Endodermal cell (in vitro differentiated cells): ENCODE measurements at regions not wholly inside any gene's neighbourhood (a gene's known extent, or its start where the extent isn't known, plus 50 kb on each side); places are given as distances from the start of the nearest gene placed in this dataset.

ENCODE experiments used
- DNase-seq: peaks from one replicate; pipeline ENCODE4 v3.0.0-alpha.2; 2017
- H3K27ac ChIP-seq: 2 replicates; pipeline ENCODE4 v1.5.1; 2013; ENCODE audit warnings: mild to moderate bottlenecking, low read depth, low read length, moderate library complexity
- H3K27me3 ChIP-seq: 2 replicates; pipeline ENCODE4 v1.6.1; 2013; ENCODE audit warnings: mild to moderate bottlenecking, low read length, moderate library complexity; ENCODE audit not compliant: insufficient read depth, control insufficient read depth, poor library complexity, severe bottlenecking
- H3K36me3 ChIP-seq: 2 replicates; pipeline ENCODE4 v1.7.0; 2013; ENCODE audit warnings: mild to moderate bottlenecking, low read length, moderate library complexity; ENCODE audit not compliant: control insufficient read depth, insufficient read depth
- H3K4me1 ChIP-seq: one replicate; pipeline ENCODE4 v1.7.0; 2013; ENCODE audit warnings: low read length; ENCODE audit not compliant: control insufficient read depth, insufficient read depth
- H3K4me3 ChIP-seq: 2 replicates; pipeline ENCODE4 v1.5.1; 2013; ENCODE audit warnings: mild to moderate bottlenecking, low read length, moderate library complexity
- H3K9ac ChIP-seq: 2 replicates; pipeline ENCODE4 v1.6.1; 2013; ENCODE audit warnings: mild to moderate bottlenecking, low read length, moderate library complexity; ENCODE audit not compliant: poor library complexity, severe bottlenecking; ENCODE audit errors: extremely low read depth
- H3K9me3 ChIP-seq: 2 replicates; pipeline ENCODE4 v1.6.1; 2013; ENCODE audit warnings: mild to moderate bottlenecking, low read length, moderate library complexity; ENCODE audit not compliant: control insufficient read depth
- H3K27ac Mint-ChIP-seq: 2 replicates; pipeline ENCODE4 v1.8.0; 2020; ENCODE audit warnings: mixed read lengths
- H3K27me3 Mint-ChIP-seq: 2 replicates; pipeline ENCODE4 v1.8.0; 2021; ENCODE audit warnings: mild to moderate bottlenecking, mixed read lengths; ENCODE audit not compliant: insufficient read depth
- H3K36me3 Mint-ChIP-seq: 2 replicates; pipeline ENCODE4 v1.8.0; 2020; ENCODE audit warnings: low read depth, mixed read lengths
- H3K4me1 Mint-ChIP-seq: 2 replicates; pipeline ENCODE4 v1.8.0; 2020; ENCODE audit warnings: mixed read lengths
- H3K4me3 Mint-ChIP-seq: 2 replicates; pipeline ENCODE4 v1.8.0; 2020; ENCODE audit warnings: mild to moderate bottlenecking, moderate library complexity, mixed read lengths
- H3K9me3 Mint-ChIP-seq: 2 replicates; pipeline ENCODE4 v1.8.0; 2020; ENCODE audit warnings: mild to moderate bottlenecking, mixed read lengths
- WGBS, 2 experiments: methylation state at CpG; one replicate each; pipeline versions ENCODE4 v1.1.5 to v1.1.7; 2013; ENCODE audit warnings: missing lambda C conversion rate in 2 of 2, mixed read lengths in 1 of 2; ENCODE audit not compliant: insufficient coverage in 1 of 2, insufficient read length in 1 of 2; 5-methylcytosine and 5-hydroxymethylcytosine counted together
- TF ChIP-seq, protein P1 (sequence below): fragments of 200-600 bp; sonication (generic); conservative IDR thresholded peaks from 2 replicates; pipeline ENCODE4 v1.5.0; 2021; ENCODE audit warnings: antibody characterized with exemption, mild to moderate bottlenecking

DNA sequence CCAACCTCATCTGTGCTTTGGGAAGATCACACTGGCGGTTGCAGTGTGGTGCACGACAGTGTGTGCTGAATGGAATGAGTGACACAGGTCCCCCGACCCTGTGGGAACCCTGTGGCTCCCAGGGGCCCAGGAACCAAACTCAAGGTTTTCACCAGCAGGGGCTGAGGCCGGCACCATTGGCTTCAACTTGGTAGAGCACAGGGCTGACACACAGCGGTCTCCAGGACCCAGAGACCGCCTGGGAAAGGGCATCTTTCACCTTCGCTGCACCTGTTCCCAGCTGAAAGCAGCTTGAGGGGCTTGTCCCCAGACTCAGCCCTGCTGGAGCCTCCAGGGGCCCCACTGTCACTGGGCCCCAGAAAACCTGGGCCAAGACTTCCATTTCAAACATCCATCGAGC lies 59.0 kb upstream of the ODC1 start:
- Histone ChIP-seq H3K27me3 (no peaks in the 10 kb centered on the region), H3K27ac (no peak overlapping the region), H3K9me3 (no peaks in the 10 kb centered on the region), H3K9ac (no peak overlapping the region), H3K36me3 (no peaks in the 10 kb centered on the region), H3K4me3 (no peak overlapping the region), H3K4me1 (no peaks in the 10 kb centered on the region)
- Mint-ChIP-seq H3K36me3 (no peaks in the 10 kb centered on the region), H3K4me1 (peaks cover 1% of the 10 kb centered on the region), H3K9me3 (no peaks in the 10 kb centered on the region), H3K4me3 (no peak overlapping the region), H3K27me3 (peaks cover 3% of the 10 kb centered on the region), H3K27ac (no peak overlapping the region)
- 87 to 89% methylated on average over 8 of the region's 8 CpGs for WGBS, 2 experiments
- TF ChIP-seq, protein P1, sequence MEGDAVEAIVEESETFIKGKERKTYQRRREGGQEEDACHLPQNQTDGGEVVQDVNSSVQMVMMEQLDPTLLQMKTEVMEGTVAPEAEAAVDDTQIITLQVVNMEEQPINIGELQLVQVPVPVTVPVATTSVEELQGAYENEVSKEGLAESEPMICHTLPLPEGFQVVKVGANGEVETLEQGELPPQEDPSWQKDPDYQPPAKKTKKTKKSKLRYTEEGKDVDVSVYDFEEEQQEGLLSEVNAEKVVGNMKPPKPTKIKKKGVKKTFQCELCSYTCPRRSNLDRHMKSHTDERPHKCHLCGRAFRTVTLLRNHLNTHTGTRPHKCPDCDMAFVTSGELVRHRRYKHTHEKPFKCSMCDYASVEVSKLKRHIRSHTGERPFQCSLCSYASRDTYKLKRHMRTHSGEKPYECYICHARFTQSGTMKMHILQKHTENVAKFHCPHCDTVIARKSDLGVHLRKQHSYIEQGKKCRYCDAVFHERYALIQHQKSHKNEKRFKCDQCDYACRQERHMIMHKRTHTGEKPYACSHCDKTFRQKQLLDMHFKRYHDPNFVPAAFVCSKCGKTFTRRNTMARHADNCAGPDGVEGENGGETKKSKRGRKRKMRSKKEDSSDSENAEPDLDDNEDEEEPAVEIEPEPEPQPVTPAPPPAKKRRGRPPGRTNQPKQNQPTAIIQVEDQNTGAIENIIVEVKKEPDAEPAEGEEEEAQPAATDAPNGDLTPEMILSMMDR, result peak; percentile 14
- DNase-seq, result no peak

DNA sequence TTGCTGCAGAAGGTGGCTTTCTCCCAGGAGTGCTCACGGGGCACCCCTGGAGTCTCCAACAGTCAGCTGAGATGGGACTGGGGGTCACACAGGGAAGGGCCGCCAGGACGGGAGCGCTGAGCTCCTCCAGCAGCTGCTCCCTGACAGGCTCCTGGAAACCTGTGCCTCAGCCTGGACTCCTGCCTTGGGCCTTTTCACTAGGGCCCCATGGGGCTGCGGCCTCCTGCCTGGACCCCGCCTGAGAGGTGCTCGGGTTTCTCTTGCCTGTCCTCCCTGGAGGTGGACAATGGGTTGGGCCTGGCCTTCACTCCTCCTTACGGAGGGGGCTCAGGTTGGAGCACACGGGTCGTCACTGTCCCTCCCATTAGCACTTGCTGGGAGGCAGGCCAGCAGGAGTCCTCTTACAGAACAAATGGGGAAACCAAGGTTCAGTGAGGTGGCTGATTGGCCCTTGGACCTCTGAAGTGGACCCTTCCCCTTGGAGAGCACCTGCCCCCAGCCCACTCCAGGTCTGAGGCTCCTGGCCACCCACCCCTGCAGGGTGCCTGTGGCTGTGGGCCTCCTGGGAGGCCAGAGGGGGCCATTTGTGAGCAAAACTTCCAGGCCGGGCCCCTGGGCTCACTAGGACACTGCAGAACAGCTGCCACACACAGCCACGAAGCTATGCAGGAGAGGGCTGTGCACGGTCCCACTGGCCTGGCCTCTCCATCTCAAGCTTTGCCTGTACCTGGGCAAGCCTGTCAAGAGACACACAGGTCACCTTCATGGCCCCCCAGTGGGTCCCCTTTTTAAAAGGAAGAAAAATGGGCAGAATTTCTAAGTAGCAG lies 57.1 kb upstream of the ODC1 start:
- H3K4me1 Mint-ChIP-seq, result no peaks in the 10 kb centered on the region
- Histone ChIP-seq H3K9ac (no peak overlapping the region), H3K4me3 (no peak overlapping the region), H3K9me3 (no peaks in the 10 kb centered on the region), H3K27ac (no peak overlapping the region), H3K27me3 (no peaks in the 10 kb centered on the region), H3K36me3 (no peaks in the 10 kb centered on the region), H3K4me1 (no peaks in the 10 kb centered on the region)
- H3K9me3 Mint-ChIP-seq, result no peaks in the 10 kb centered on the region
- H3K27me3 Mint-ChIP-seq, result peaks cover 3% of the 10 kb centered on the region
- no peak overlapping the region for H3K27ac Mint-ChIP-seq
- DNase-seq, result no peak
- TF ChIP-seq, protein P1, result no peak
- WGBS, 2 experiments, result 88 to 96% methylated on average over 11 to 13 of the region's 13 CpGs
- no peak overlapping the region for H3K4me3 Mint-ChIP-seq
- no peaks in the 10 kb centered on the region for H3K36me3 Mint-ChIP-seq

DNA sequence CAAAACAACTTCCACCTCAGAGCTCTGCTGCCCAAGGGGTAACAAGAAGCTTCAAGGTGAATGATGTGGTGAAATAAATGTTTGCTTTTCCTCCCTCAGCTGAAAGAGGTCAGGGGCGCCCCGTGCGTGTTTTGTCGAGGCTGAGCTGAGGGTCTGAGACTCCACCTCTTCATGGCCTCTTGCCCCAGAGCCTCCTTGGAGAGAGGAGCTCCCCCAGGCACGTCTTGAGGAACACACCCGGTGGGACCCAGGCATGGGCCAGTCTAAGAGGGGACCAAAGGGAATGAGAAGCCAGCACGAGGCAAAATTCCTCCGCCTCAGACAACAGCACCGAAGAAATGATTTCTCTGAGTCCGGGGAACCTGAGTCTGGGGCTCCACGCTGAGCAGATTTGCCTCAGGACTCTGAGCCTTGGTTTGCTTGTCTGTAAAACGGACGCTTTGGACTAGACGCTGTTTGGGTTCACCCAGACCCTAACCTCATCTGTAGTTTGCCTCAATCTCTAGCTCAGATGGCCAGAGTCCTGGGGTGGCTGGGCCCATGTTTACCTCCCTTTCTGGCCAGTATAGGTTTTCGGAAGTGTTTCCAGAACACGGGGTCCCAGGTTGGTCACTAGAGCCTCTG lies 56.4 kb upstream of the ODC1 start:
- Histone ChIP-seq H3K36me3 (no peaks in the 10 kb centered on the region), H3K9ac (no peak overlapping the region), H3K9me3 (no peaks in the 10 kb centered on the region), H3K27ac (no peak overlapping the region), H3K27me3 (no peaks in the 10 kb centered on the region), H3K4me1 (no peaks in the 10 kb centered on the region), H3K4me3 (no peak overlapping the region)
- no peak for DNase-seq
- TF ChIP-seq, protein P1, result no peak
- H3K9me3 Mint-ChIP-seq, result no peaks in the 10 kb centered on the region
- WGBS, 2 experiments, result 93 to 94% methylated on average over 10 to 16 of the region's 16 CpGs
- H3K27ac Mint-ChIP-seq, result no peak overlapping the region
- no peak overlapping the region for H3K4me3 Mint-ChIP-seq
- peaks cover 3% of the 10 kb centered on the region for H3K27me3 Mint-ChIP-seq
- no peaks in the 10 kb centered on the region for H3K4me1 Mint-ChIP-seq
- H3K36me3 Mint-ChIP-seq, result no peaks in the 10 kb centered on the region
